WTC11 (cell line): ENCODE measurements at regions not wholly inside any gene's neighbourhood (a gene's known extent, or its start where the extent isn't known, plus 50 kb on each side); places are given as distances from the start of the nearest gene placed in this dataset.

ENCODE experiments used
- FOXJ3 ChIP-seq: sonication (generic); formaldehyde crosslinking; IDR thresholded peaks from 2 replicates; pipeline ENCODE4 v1.9.0; 2021; ENCODE audit warnings: missing genetic modification reagents, mild to moderate bottlenecking, borderline replicate concordance
- JUN ChIP-seq: sonication (generic); formaldehyde crosslinking; IDR thresholded peaks from 2 replicates; pipeline ENCODE4 v1.8.0; 2023; ENCODE audit warnings: mild to moderate bottlenecking, missing genetic modification reagents
- KAT7 ChIP-seq: sonication (generic); formaldehyde crosslinking; IDR thresholded peaks from 2 replicates; pipeline ENCODE4 v1.8.1; 2023; ENCODE audit warnings: missing genetic modification reagents, mild to moderate bottlenecking, borderline replicate concordance
- NFATC4 ChIP-seq: fragments of 250-450 bp; sonication (Bioruptor Pico); IDR thresholded peaks from 2 replicates; pipeline ENCODE4 v1.9.0; 2021; ENCODE audit warnings: mild to moderate bottlenecking
- NR2C2 ChIP-seq: sonication (generic); formaldehyde crosslinking; IDR thresholded peaks from 2 replicates; pipeline ENCODE4 v1.8.0; 2022; ENCODE audit warnings: mild to moderate bottlenecking, missing genetic modification reagents
- NR3C1 ChIP-seq: sonication (generic); formaldehyde crosslinking; conservative IDR thresholded peaks from 2 replicates; pipeline ENCODE4 v1.8.1; 2023; ENCODE audit warnings: low read depth, mild to moderate bottlenecking, missing genetic modification reagents
- SP1 ChIP-seq: sonication (generic); formaldehyde crosslinking; conservative IDR thresholded peaks from 2 replicates; pipeline ENCODE4 v1.8.1; 2022; ENCODE audit warnings: missing genetic modification reagents
- TF ChIP-seq, protein P1 (sequence below): fragments of 200-600 bp; IDR thresholded peaks from 2 replicates; pipeline ENCODE4 v1.8.0; 2022; ENCODE audit warnings: antibody characterized with exemption
- TF ChIP-seq, protein P2 (sequence below): sonication (generic); formaldehyde crosslinking; IDR thresholded peaks from 2 replicates; pipeline ENCODE4 v1.8.1; 2023; ENCODE audit warnings: mild to moderate bottlenecking, moderate library complexity, missing genetic modification reagents
- TF ChIP-seq, protein P3 (sequence below): sonication (generic); formaldehyde crosslinking; IDR thresholded peaks from 2 replicates; pipeline ENCODE4 v1.8.1; 2022; ENCODE audit warnings: low read depth, mild to moderate bottlenecking, moderate library complexity, missing genetic modification reagents, borderline replicate concordance
- TF ChIP-seq, protein P4 (sequence below): sonication (generic); formaldehyde crosslinking; IDR thresholded peaks from 2 replicates; pipeline ENCODE4 v1.8.0; 2022; ENCODE audit warnings: mild to moderate bottlenecking, missing genetic modification reagents
- TF ChIP-seq, protein P5 (sequence below): sonication (generic); formaldehyde crosslinking; IDR thresholded peaks from 2 replicates; pipeline ENCODE4 v1.8.1; 2023; ENCODE audit warnings: mild to moderate bottlenecking, missing genetic modification reagents, moderate library complexity
- TF ChIP-seq, protein P6 (sequence below): sonication (generic); formaldehyde crosslinking; IDR thresholded peaks from 2 replicates; pipeline ENCODE4 v1.8.0; 2022; ENCODE audit warnings: missing genetic modification reagents

DNA sequence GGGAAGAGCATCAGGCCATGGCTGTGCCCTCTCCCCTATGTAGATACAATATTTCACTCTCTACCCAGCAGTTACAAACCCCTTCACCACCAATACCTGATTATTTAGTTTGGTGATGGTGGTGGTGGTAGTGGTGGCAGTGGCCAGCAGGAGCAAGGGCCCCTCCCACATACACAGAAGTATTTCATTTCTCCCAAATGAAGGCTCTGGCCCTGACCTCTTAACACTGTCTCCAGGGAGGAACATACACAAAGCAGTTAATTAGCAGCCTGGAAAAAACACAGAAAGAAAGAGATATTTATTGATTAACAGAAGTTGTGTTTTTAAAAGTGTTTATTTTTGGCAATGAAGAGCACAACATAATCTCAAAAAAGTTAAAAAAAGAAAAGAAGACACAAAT is 212.7 kb upstream of the SAMSN1 start:
- TF ChIP-seq, protein P1, sequence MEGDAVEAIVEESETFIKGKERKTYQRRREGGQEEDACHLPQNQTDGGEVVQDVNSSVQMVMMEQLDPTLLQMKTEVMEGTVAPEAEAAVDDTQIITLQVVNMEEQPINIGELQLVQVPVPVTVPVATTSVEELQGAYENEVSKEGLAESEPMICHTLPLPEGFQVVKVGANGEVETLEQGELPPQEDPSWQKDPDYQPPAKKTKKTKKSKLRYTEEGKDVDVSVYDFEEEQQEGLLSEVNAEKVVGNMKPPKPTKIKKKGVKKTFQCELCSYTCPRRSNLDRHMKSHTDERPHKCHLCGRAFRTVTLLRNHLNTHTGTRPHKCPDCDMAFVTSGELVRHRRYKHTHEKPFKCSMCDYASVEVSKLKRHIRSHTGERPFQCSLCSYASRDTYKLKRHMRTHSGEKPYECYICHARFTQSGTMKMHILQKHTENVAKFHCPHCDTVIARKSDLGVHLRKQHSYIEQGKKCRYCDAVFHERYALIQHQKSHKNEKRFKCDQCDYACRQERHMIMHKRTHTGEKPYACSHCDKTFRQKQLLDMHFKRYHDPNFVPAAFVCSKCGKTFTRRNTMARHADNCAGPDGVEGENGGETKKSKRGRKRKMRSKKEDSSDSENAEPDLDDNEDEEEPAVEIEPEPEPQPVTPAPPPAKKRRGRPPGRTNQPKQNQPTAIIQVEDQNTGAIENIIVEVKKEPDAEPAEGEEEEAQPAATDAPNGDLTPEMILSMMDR: no peak
- TF ChIP-seq NR2C2 (CRISPR knock-in tag): no peak
- TF ChIP-seq, protein P2, sequence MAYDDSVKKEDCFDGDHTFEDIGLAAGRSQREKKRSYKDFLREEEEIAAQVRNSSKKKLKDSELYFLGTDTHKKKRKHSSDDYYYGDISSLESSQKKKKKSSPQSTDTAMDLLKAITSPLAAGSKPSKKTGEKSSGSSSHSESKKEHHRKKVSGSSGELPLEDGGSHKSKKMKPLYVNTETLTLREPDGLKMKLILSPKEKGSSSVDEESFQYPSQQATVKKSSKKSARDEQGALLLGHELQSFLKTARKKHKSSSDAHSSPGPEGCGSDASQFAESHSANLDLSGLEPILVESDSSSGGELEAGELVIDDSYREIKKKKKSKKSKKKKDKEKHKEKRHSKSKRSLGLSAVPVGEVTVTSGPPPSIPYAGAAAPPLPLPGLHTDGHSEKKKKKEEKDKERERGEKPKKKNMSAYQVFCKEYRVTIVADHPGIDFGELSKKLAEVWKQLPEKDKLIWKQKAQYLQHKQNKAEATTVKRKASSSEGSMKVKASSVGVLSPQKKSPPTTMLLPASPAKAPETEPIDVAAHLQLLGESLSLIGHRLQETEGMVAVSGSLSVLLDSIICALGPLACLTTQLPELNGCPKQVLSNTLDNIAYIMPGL (CRISPR knock-in tag): no peak
- TF ChIP-seq, protein P3, sequence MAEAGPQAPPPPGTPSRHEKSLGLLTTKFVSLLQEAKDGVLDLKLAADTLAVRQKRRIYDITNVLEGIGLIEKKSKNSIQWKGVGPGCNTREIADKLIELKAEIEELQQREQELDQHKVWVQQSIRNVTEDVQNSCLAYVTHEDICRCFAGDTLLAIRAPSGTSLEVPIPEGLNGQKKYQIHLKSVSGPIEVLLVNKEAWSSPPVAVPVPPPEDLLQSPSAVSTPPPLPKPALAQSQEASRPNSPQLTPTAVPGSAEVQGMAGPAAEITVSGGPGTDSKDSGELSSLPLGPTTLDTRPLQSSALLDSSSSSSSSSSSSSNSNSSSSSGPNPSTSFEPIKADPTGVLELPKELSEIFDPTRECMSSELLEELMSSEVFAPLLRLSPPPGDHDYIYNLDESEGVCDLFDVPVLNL (CRISPR knock-in tag): no peak
- no peak for TF ChIP-seq FOXJ3
- no peak for TF ChIP-seq KAT7 (CRISPR knock-in tag)
- TF ChIP-seq, protein P4, sequence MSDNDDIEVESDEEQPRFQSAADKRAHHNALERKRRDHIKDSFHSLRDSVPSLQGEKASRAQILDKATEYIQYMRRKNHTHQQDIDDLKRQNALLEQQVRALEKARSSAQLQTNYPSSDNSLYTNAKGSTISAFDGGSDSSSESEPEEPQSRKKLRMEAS: no peak
- TF ChIP-seq, protein P5, sequence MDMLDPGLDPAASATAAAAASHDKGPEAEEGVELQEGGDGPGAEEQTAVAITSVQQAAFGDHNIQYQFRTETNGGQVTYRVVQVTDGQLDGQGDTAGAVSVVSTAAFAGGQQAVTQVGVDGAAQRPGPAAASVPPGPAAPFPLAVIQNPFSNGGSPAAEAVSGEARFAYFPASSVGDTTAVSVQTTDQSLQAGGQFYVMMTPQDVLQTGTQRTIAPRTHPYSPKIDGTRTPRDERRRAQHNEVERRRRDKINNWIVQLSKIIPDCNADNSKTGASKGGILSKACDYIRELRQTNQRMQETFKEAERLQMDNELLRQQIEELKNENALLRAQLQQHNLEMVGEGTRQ (CRISPR knock-in tag): no peak
- TF ChIP-seq JUN: no peak
- no peak for TF ChIP-seq SP1
- TF ChIP-seq NFATC4: no peak
- TF ChIP-seq, protein P6, sequence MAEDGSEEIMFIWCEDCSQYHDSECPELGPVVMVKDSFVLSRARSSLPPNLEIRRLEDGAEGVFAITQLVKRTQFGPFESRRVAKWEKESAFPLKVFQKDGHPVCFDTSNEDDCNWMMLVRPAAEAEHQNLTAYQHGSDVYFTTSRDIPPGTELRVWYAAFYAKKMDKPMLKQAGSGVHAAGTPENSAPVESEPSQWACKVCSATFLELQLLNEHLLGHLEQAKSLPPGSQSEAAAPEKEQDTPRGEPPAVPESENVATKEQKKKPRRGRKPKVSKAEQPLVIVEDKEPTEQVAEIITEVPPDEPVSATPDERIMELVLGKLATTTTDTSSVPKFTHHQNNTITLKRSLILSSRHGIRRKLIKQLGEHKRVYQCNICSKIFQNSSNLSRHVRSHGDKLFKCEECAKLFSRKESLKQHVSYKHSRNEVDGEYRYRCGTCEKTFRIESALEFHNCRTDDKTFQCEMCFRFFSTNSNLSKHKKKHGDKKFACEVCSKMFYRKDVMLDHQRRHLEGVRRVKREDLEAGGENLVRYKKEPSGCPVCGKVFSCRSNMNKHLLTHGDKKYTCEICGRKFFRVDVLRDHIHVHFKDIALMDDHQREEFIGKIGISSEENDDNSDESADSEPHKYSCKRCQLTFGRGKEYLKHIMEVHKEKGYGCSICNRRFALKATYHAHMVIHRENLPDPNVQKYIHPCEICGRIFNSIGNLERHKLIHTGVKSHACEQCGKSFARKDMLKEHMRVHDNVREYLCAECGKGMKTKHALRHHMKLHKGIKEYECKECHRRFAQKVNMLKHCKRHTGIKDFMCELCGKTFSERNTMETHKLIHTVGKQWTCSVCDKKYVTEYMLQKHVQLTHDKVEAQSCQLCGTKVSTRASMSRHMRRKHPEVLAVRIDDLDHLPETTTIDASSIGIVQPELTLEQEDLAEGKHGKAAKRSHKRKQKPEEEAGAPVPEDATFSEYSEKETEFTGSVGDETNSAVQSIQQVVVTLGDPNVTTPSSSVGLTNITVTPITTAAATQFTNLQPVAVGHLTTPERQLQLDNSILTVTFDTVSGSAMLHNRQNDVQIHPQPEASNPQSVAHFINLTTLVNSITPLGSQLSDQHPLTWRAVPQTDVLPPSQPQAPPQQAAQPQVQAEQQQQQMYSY: no peak
- no peak for TF ChIP-seq NR3C1 (CRISPR knock-in tag)
